Heart right ventricle (tissue), 16 donors: ENCODE measurements at regions not wholly inside any gene's neighbourhood (a gene's known extent, or its start where the extent isn't known, plus 50 kb on each side); places are given as distances from the start of the nearest gene placed in this dataset.

Source experiments
- ATAC-seq, 8 donors: fragments of 200-7000 bp; cut with Tn5 transposase; one replicate each; pipeline ENCODE4 v1.9.1; 2020; ENCODE audit warnings: mild to moderate bottlenecking in 8 of 8, moderate library complexity in 8 of 8, moderate number of reproducible peaks in 1 of 8
- DNase-seq, 2 donors: peaks; one replicate each; pipeline ENCODE4 v3.0.0-alpha.2; 2020
- H3K27ac ChIP-seq, 10 donors: fragments of 200-600 bp; sonication (generic) in 2 of 10; one replicate each; pipeline versions ENCODE4 v1.5.0 to v1.8.0; 2020 to 2022; ENCODE audit warnings: mild to moderate bottlenecking in 3 of 10
- H3K27me3 ChIP-seq, 7 donors: fragments of 200-600 bp; one replicate each; pipeline ENCODE4 v1.8.0; 2021 to 2022; ENCODE audit warnings: mild to moderate bottlenecking in 2 of 7
- H3K36me3 ChIP-seq, 9 donors: fragments of 200-600 bp; sonication (generic) in 1 of 9; one replicate each; pipeline versions ENCODE4 v1.5.0 to v1.8.0; 2020 to 2022; ENCODE audit warnings: mild to moderate bottlenecking in 2 of 9
- H3K4me1 ChIP-seq, 9 donors: fragments of 200-600 bp; sonication (generic) in 1 of 9; one replicate each; pipeline versions ENCODE4 v1.5.0 to v1.8.0; 2020 to 2022; ENCODE audit warnings: mild to moderate bottlenecking in 4 of 9
- H3K4me3 ChIP-seq, 10 donors: fragments of 200-600 bp; sonication (generic) in 2 of 10; one replicate each; pipeline versions ENCODE4 v1.5.0 to v1.8.0; 2020 to 2022; ENCODE audit warnings: mild to moderate bottlenecking in 7 of 10, moderate library complexity in 2 of 10
- H3K9me3 ChIP-seq, 11 donors: fragments of 200-600 bp in 10 of 11; sonication (generic) in 2 of 11; one replicate each; pipeline versions ENCODE4 v1.5.0 to v1.8.0; 2013 to 2022; ENCODE audit warnings: mild to moderate bottlenecking in 2 of 11, control low read depth in 1 of 11, moderate library complexity in 1 of 11
- WGBS, 2 donors: extraction: QIAGEN DNeasy Blood & Tissue Kit; methylation state at CpG; one replicate each; pipeline ENCODE4 v1.1.7; 2013; ENCODE audit warnings: inconsistent platforms in 1 of 2; 5-methylcytosine and 5-hydroxymethylcytosine counted together
- intact Hi-C, 10 donors: fragments of 100-400 bp; cut with DNase I; formaldehyde crosslinking; loops; one replicate each; pipeline versions ENCODE4 v1.11.1 to v1.14.2; 2022
- TF ChIP-seq, protein P1 (sequence below), 9 donors: fragments of 200-600 bp; sonication (generic) in 2 of 9; IDR thresholded peaks; one replicate each; pipeline versions ENCODE4 v1.5.0 to v1.8.0; 2021 to 2022; ENCODE audit warnings: antibody characterized with exemption in 9 of 9, mild to moderate bottlenecking in 5 of 9, moderate library complexity in 1 of 9
- donor health status: Arrhythmogenic right ventricular cardiomyopathy.
- donor health status: ischemic (EF 13 %, LVEDD 7.1; RV severe dilation, severe dysfunction).
- donor health status: healthy with polysubstance abuse.
- donor health status: DM: no; HTN: yes; CAD: no.
- donor health status: DM: no; HTN: no; CAD: no.
- donor health status: ischemic (EF 25% LVEDD 6.9; RV normal size, moderate dysfunction).
- donor health status: ischemic (EF 25% LVEDD 5.7; RV mildly dilated, moderate dysfunction).
- donor health status: healthy.
- donor health status: DM: yes; HTN: yes; CAD: no.
- donor health status: Ischemic cardiomyopathy.
- donor health status: ischemic (EF 35%, LVEDD 5.7; RV mildly dilated, moderate dysfunction).
- donor health status: nonischemic (EF 11% LVEDD 7.7; RV severe dilation, severe dysfunction).
- donor health status: DM: yes; HTN: yes; CAD: no.
- donor health status: PGD.
- donor health status: ischemic (EF 29% LVEDD 5.4; RV normal size, mild dysfunction).
- donor health status: nonischemic (EF 23%, LVEDD 6.1; RV moderate dilation, normal function).

DNA sequence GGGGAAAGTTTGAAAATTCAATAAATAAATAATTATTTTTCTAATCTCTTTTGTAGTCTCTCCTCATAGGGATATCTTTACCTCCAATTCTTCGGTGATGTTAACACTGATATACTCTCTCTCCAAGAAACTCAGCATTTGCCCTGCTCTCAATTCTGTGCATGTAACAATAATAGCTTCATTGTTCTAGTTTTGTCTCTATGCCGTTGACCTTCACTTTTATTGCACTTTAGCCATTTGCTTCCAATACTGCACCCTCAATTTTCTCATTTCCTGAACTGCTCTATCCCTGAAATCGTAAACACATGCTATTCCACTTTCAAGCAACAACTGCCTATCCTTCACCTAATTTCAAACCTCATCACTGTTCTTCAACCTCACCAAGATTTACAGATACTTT is 645.0 kb downstream of the C12orf50 start:
- Histone ChIP-seq H3K4me1 (no peaks in the 10 kb centered on the region), H3K36me3 (no peaks in the 10 kb centered on the region), H3K27me3 (no peaks in the 10 kb centered on the region), H3K4me3 (no peak overlapping the region), H3K27ac (no peak overlapping the region), H3K9me3 (no peaks in the 10 kb centered on the region)
- DNase-seq (no peak), ATAC-seq (no peak)
- intact Hi-C loops = no loop called here
- TF ChIP-seq, protein P1, sequence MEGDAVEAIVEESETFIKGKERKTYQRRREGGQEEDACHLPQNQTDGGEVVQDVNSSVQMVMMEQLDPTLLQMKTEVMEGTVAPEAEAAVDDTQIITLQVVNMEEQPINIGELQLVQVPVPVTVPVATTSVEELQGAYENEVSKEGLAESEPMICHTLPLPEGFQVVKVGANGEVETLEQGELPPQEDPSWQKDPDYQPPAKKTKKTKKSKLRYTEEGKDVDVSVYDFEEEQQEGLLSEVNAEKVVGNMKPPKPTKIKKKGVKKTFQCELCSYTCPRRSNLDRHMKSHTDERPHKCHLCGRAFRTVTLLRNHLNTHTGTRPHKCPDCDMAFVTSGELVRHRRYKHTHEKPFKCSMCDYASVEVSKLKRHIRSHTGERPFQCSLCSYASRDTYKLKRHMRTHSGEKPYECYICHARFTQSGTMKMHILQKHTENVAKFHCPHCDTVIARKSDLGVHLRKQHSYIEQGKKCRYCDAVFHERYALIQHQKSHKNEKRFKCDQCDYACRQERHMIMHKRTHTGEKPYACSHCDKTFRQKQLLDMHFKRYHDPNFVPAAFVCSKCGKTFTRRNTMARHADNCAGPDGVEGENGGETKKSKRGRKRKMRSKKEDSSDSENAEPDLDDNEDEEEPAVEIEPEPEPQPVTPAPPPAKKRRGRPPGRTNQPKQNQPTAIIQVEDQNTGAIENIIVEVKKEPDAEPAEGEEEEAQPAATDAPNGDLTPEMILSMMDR (IDR thresholded peaks at IDR 0.05) = no peak
- 62 to 72% methylated on average over 3 of the region's 3 CpGs for WGBS, 2 donors

DNA sequence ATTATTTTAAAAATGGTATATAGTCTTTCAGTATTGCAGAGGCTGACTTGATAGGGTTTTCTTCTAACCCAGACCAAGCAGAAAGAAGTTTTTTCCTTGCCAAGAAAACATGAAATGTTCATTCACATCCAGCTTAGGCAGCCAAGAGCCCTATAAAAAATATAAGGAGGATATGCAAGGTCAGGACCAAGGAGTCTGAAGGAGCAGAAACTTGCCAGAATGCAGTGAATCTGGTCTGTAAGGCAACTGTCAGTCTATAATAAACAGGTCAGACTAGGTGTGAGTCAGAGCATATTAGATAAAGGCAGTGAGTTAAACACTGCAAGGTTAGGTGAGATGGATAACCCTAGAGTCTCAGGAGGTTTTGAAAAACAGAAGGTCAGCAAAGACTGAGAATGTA is 645.5 kb downstream of the C12orf50 start:
- TF ChIP-seq, protein P1 (IDR thresholded peaks at IDR 0.05) = no peak
- intact Hi-C loops = no loop called here
- no peak overlapping the region for H3K4me3 ChIP-seq
- no peaks in the 10 kb centered on the region for H3K9me3 ChIP-seq
- H3K4me1 ChIP-seq = no peaks in the 10 kb centered on the region
- DNase-seq (no peak), ATAC-seq (no peak)
- no peaks in the 10 kb centered on the region for H3K27me3 ChIP-seq
- no peak overlapping the region for H3K27ac ChIP-seq
- no peaks in the 10 kb centered on the region for H3K36me3 ChIP-seq

DNA sequence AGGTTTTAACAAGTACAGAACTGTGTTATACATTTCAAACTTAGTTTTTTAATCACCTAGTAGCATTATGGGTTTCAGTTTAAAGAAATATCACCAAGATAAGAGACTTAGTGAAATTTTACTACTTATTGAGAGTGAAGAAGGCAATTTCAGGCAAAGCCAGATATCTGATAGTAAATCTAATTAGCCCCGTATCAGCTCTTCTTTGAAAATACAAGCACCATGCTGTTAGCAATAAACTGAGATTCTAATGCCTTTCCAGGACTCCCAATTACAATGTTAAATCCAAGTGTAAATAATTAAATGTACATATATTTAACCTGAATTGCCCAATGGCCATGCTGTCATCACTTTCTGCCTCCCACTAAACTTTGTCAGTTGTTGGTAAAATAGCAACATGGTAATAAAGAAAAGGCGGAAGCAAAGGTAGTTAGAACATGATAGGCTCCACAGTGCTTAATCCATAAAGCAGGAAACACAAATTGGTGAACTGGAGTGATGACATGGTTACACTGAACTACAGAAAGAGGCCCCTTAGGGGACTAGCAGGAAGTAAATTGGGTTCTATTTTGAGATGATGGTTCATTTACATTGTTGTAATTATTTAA is 646.1 kb downstream of the C12orf50 start:
- H3K4me1 ChIP-seq = no peaks in the 10 kb centered on the region
- DNase-seq = no peak
- intact Hi-C loops = no loop called here
- H3K4me3 ChIP-seq = no peak overlapping the region
- no peaks in the 10 kb centered on the region for H3K36me3 ChIP-seq
- H3K27ac ChIP-seq = no peak overlapping the region
- no peaks in the 10 kb centered on the region for H3K27me3 ChIP-seq
- 67 to 72% methylated on average over 2 of the region's 2 CpGs for WGBS, 2 donors
- H3K9me3 ChIP-seq = no peaks in the 10 kb centered on the region
- ATAC-seq = no peak
- TF ChIP-seq, protein P1 (IDR thresholded peaks at IDR 0.05) = no peak

DNA sequence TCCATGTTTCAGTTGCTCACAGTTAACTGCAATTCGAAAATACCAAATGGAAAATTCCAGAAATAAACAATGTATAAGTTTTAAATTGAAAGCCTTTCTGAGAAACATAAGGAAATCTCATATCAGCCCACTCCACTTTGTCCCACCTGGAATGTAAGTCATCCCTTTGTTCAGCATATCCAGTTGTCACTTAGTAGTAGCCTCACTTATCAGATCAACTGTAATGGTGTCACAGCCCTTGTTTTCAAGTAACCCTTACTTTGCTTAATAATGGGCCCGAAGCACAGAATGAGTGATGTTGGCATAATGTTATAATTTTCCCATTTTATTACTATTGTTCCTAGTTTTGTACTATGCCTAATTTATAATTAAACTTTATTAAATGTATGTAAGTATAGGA is 646.8 kb downstream of the C12orf50 start:
- H3K9me3 ChIP-seq = no peaks in the 10 kb centered on the region
- no peaks in the 10 kb centered on the region for H3K36me3 ChIP-seq
- intact Hi-C loops = no loop called here
- no peaks in the 10 kb centered on the region for H3K4me1 ChIP-seq
- H3K27ac ChIP-seq = no peak overlapping the region
- H3K27me3 ChIP-seq = no peaks in the 10 kb centered on the region
- H3K4me3 ChIP-seq = no peak overlapping the region
- 80 to 84% methylated on average over 2 of the region's 2 CpGs for WGBS, 2 donors
- DNase-seq (no peak), ATAC-seq (no peak)
- TF ChIP-seq, protein P1 (IDR thresholded peaks at IDR 0.05) = no peak
